Neural progenitor cell (in vitro differentiated cells): ENCODE measurements at regions not wholly inside any gene's neighbourhood (a gene's known extent, or its start where the extent isn't known, plus 50 kb on each side); places are given as distances from the start of the nearest gene placed in this dataset.

Source experiments
- DNase-seq: peaks from one replicate; pipeline ENCODE4 v3.0.0-alpha.2; 2016; ENCODE audit warnings: low spot score
- H2AFZ ChIP-seq: fragments of 200-600 bp; sonication (generic); replicated peaks from 2 replicates; pipeline ENCODE4 v1.6.1; 2016; ENCODE audit warnings: antibody characterized with exemption
- H3F3A ChIP-seq: fragments of 200-600 bp; sonication (generic); 2 replicates; pipeline ENCODE4 v1.6.1; 2016; ENCODE audit warnings: antibody characterized with exemption, low read depth
- H3K27ac ChIP-seq: fragments of 200-600 bp; sonication (generic); 2 replicates; pipeline ENCODE4 v1.5.1; 2016; ENCODE audit warnings: mild to moderate bottlenecking
- H3K27me3 ChIP-seq: fragments of 200-600 bp; sonication (generic); 2 replicates; pipeline ENCODE4 v1.6.1; 2016; ENCODE audit warnings: mild to moderate bottlenecking, moderate library complexity
- H3K36me3 ChIP-seq: fragments of 200-600 bp; sonication (generic); 2 replicates; pipeline ENCODE4 v1.5.1; 2016
- H3K4me1 ChIP-seq: fragments of 200-600 bp; sonication (generic); 2 replicates; pipeline ENCODE4 v1.6.1; 2016; ENCODE audit warnings: mixed run types
- H3K4me2 ChIP-seq: fragments of 200-600 bp; sonication (generic); 2 replicates; pipeline ENCODE4 v1.6.1; 2016
- H3K4me3 ChIP-seq: fragments of 200-600 bp; sonication (generic); 2 replicates; pipeline ENCODE4 v1.5.1; 2016
- H3K79me2 ChIP-seq: fragments of 200-600 bp; sonication (generic); 2 replicates; pipeline ENCODE4 v1.6.1; 2016; ENCODE audit warnings: low read depth
- H3K9ac ChIP-seq: fragments of 200-600 bp; sonication (generic); 2 replicates; pipeline ENCODE4 v1.6.1; 2016
- H3K9me3 ChIP-seq: fragments of 200-600 bp; sonication (generic); 2 replicates; pipeline ENCODE4 v1.5.1; 2016; ENCODE audit warnings: low read depth
- H4K20me1 ChIP-seq: fragments of 200-600 bp; sonication (generic); 2 replicates; pipeline ENCODE4 v1.6.1; 2016; ENCODE audit warnings: low read depth
- H3K27ac Mint-ChIP-seq: 3 replicates; pipeline ENCODE4 v1.8.0; 2021; ENCODE audit warnings: mixed read lengths
- H3K27me3 Mint-ChIP-seq: 2 replicates; pipeline ENCODE4 v1.8.0; 2022; ENCODE audit warnings: low read depth, mild to moderate bottlenecking, inconsistent platforms, moderate library complexity, mixed read lengths; ENCODE audit not compliant: insufficient read depth
- H3K36me3 Mint-ChIP-seq: 3 replicates; pipeline ENCODE4 v1.8.0; 2021; ENCODE audit warnings: mixed read lengths
- H3K4me1 Mint-ChIP-seq: 3 replicates; pipeline ENCODE4 v1.8.0; 2021; ENCODE audit warnings: mixed read lengths
- H3K4me3 Mint-ChIP-seq: 3 replicates; pipeline ENCODE4 v1.8.0; 2021; ENCODE audit warnings: mild to moderate bottlenecking, moderate library complexity, mixed read lengths
- H3K9me3 Mint-ChIP-seq: 3 replicates; pipeline ENCODE4 v1.8.0; 2020; ENCODE audit warnings: mixed read lengths
- CTCF ChIP-seq: fragments of 200-600 bp; sonication (generic); IDR thresholded peaks from 2 replicates; pipeline ENCODE4 v1.5.1; 2017; ENCODE audit warnings: antibody characterized with exemption, mild to moderate bottlenecking
- EZH2 ChIP-seq: fragments of 200-600 bp; sonication (generic); IDR thresholded peaks from 2 replicates; pipeline ENCODE4 v1.6.1; 2017; ENCODE audit warnings: antibody characterized with exemption, mild to moderate bottlenecking, moderate library complexity
- EZH2phosphoT487 ChIP-seq: fragments of 200-600 bp; sonication (generic); IDR thresholded peaks from 2 replicates; pipeline ENCODE4 v1.6.1; 2017; ENCODE audit warnings: antibody characterized with exemption

DNA sequence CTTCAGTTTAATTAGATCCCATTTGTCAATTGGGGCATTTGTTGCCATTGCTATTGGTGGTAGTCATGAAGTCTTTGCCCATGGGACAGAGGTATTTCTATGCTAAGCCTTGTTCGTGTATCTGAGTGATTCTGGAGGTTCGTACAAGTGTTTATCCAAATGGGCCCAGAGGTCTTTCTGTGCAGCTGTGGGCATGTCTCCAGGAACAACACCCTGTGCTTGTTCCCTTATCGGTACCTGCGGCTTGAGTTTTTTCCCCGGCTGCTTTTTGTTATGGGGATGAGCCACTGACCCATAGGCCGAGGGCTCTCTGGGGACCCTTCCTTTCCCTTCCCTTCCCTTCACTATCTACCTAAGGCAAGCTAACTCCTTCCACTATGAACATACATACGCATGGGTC lies 81.4 kb upstream of the WDR1 start:
- H2AFZ ChIP-seq, result no peak overlapping the region
- no peak for DNase-seq
- H3K9me3 Mint-ChIP-seq, result no peaks in the 10 kb centered on the region
- H3K27me3 Mint-ChIP-seq, result peaks cover 6% of the 10 kb centered on the region
- no peak overlapping the region for H3K4me3 Mint-ChIP-seq
- H3K27ac Mint-ChIP-seq, result no peak overlapping the region
- H3K9ac ChIP-seq, result no peak overlapping the region
- no peak overlapping the region for H3K4me2 ChIP-seq
- no peaks in the 10 kb centered on the region for H4K20me1 ChIP-seq
- TF ChIP-seq CTCF, result no peak
- TF ChIP-seq EZH2, result no peak
- no peak for TF ChIP-seq EZH2phosphoT487
- no peaks in the 10 kb centered on the region for H3K4me1 Mint-ChIP-seq
- H3K27me3 ChIP-seq, result no peaks in the 10 kb centered on the region
- H3K79me2 ChIP-seq, result no peaks in the 10 kb centered on the region
- no peaks in the 10 kb centered on the region for H3K4me1 ChIP-seq
- no peak overlapping the region for H3K4me3 ChIP-seq
- H3K36me3 ChIP-seq, result no peaks in the 10 kb centered on the region
- H3F3A ChIP-seq, result no peaks in the 10 kb centered on the region
- no peak overlapping the region for H3K27ac ChIP-seq
- no peaks in the 10 kb centered on the region for H3K36me3 Mint-ChIP-seq
- H3K9me3 ChIP-seq, result no peaks in the 10 kb centered on the region

- no peak overlapping the region for H3K9ac ChIP-seq
- H3K4me2 ChIP-seq, result no peak overlapping the region
- no peaks in the 10 kb centered on the region for H3K4me1 Mint-ChIP-seq
- no peaks in the 10 kb centered on the region for H3K79me2 ChIP-seq
- H3K36me3 ChIP-seq, result no peaks in the 10 kb centered on the region
- H4K20me1 ChIP-seq, result no peaks in the 10 kb centered on the region
- no peak overlapping the region for H2AFZ ChIP-seq
- TF ChIP-seq EZH2 (no peak), EZH2phosphoT487 (no peak), CTCF (no peak)
- H3K9me3 ChIP-seq, result no peaks in the 10 kb centered on the region
- no peaks in the 10 kb centered on the region for H3K27me3 ChIP-seq
- H3K27ac ChIP-seq, result no peak overlapping the region
- H3K4me3 ChIP-seq, result no peak overlapping the region
- DNase-seq, result no peak
- H3F3A ChIP-seq, result no peaks in the 10 kb centered on the region
- no peaks in the 10 kb centered on the region for H3K36me3 Mint-ChIP-seq
- H3K27ac Mint-ChIP-seq, result no peak overlapping the region
- no peaks in the 10 kb centered on the region for H3K4me1 ChIP-seq
- H3K9me3 Mint-ChIP-seq, result no peaks in the 10 kb centered on the region
- H3K27me3 Mint-ChIP-seq, result peaks cover 2% of the 10 kb centered on the region
- no peak overlapping the region for H3K4me3 Mint-ChIP-seq
Measured at GRCh38 chr4:10196191-10196590, 79.6 kb upstream of the WDR1 start.

- H3K27me3 Mint-ChIP-seq, result no peaks in the 10 kb centered on the region
- Histone ChIP-seq H3K27ac (no peak overlapping the region), H3K4me1 (no peaks in the 10 kb centered on the region), H3K9ac (no peak overlapping the region), H3K9me3 (no peaks in the 10 kb centered on the region), H2AFZ (no peak overlapping the region), H3K4me3 (no peak overlapping the region), H3K4me2 (no peak overlapping the region), H4K20me1 (no peaks in the 10 kb centered on the region), H3K27me3 (no peaks in the 10 kb centered on the region), H3F3A (no peaks in the 10 kb centered on the region), H3K79me2 (no peaks in the 10 kb centered on the region), H3K36me3 (no peaks in the 10 kb centered on the region)
- no peak overlapping the region for H3K27ac Mint-ChIP-seq
- peak; percentile 19 for TF ChIP-seq CTCF
- TF ChIP-seq EZH2phosphoT487, result no peak
- no peaks in the 10 kb centered on the region for H3K4me1 Mint-ChIP-seq
- H3K9me3 Mint-ChIP-seq, result no peaks in the 10 kb centered on the region
- H3K36me3 Mint-ChIP-seq, result no peaks in the 10 kb centered on the region
- peak; percentile 8 for DNase-seq
- H3K4me3 Mint-ChIP-seq, result no peak overlapping the region
Measured at GRCh38 chr4:10192331-10192730, 75.7 kb upstream of the WDR1 start.
